Activated CD4-positive, alpha-beta T cell treated with anti-CD3 and anti-CD28 coated beads for 4 hours (primary cell): ENCODE measurements at regions not wholly inside any gene's neighbourhood (a gene's known extent, or its start where the extent isn't known, plus 50 kb on each side); places are given as distances from the start of the nearest gene placed in this dataset.
"Not testable (repeated sequence)": the region's sequence is repeated elsewhere in the genome, so short reads cannot be mapped to it uniquely, and the experiment has no call there.

Experiments
- DNase-seq, 2 donors: peaks; one replicate each; pipeline ENCODE4 v3.0.0-alpha.2; 2020

- no peak for DNase-seq
These were observed 191.4 kb downstream of the PTPRU start for GRCh38 chr1:29427614-29428279.

- no peak for DNase-seq
These were observed 190.5 kb downstream of the PTPRU start for GRCh38 chr1:29426701-29427279.

- DNase-seq, result no peak
These were observed 189.3 kb downstream of the PTPRU start for GRCh38 chr1:29425631-29426030.

GRCh38 chr1:29424266-29424665 is 187.9 kb downstream of the PTPRU start:
- no peak for DNase-seq

- DNase-seq, result no peak
These were observed 183.9 kb downstream of the PTPRU start for GRCh38 chr1:29420202-29420601.

- DNase-seq, result no peak
These were observed 181.6 kb downstream of the PTPRU start for GRCh38 chr1:29417971-29418370.

GRCh38 chr1:29417147-29417858 is 181.0 kb downstream of the PTPRU start:
- no peak for DNase-seq

GRCh38 chr1:29416267-29417146 is 180.2 kb downstream of the PTPRU start:
- no peak for DNase-seq

GRCh38 chr1:29415861-29416260 is 179.5 kb downstream of the PTPRU start:
- DNase-seq, result no peak

- DNase-seq, result no peak
These were observed 179.0 kb downstream of the PTPRU start for GRCh38 chr1:29415156-29415830.

- no peak for DNase-seq
These were observed 177.8 kb downstream of the PTPRU start for GRCh38 chr1:29414086-29414485.

GRCh38 chr1:29413661-29414060 is 177.3 kb downstream of the PTPRU start:
- no peak for DNase-seq

- DNase-seq, result no peak
These were observed 176.3 kb downstream of the PTPRU start for GRCh38 chr1:29412591-29412990.

GRCh38 chr1:29410476-29410875 is 174.2 kb downstream of the PTPRU start:
- no peak for DNase-seq

- DNase-seq, result no peak
These were observed 173.3 kb downstream of the PTPRU start for GRCh38 chr1:29409616-29410015.

GRCh38 chr1:29408831-29409605 is 172.7 kb downstream of the PTPRU start:
- no peak for DNase-seq

GRCh38 chr1:29406814-29407213 is 170.5 kb downstream of the PTPRU start:
- no peak for DNase-seq

- DNase-seq, result not testable (repeated sequence)
These were observed 163.9 kb downstream of the PTPRU start for GRCh38 chr1:29400203-29400602.

- DNase-seq, result no peak
These were observed 163.1 kb downstream of the PTPRU start for GRCh38 chr1:29399465-29399864.

- DNase-seq, result no peak
These were observed 162.1 kb downstream of the PTPRU start for GRCh38 chr1:29398431-29398830.

- no peak for DNase-seq
These were observed 161.7 kb downstream of the PTPRU start for GRCh38 chr1:29397981-29398380.

GRCh38 chr1:29397256-29397590 is 160.9 kb downstream of the PTPRU start:
- DNase-seq, result no peak
